ENCODE measurements at regions not wholly inside any gene's neighbourhood (a gene's known extent, or its start where the extent isn't known, plus 50 kb on each side); places are given as distances from the start of the nearest gene placed in this dataset.
"Not testable (repeated sequence)": the region's sequence is repeated elsewhere in the genome, so short reads cannot be mapped to it uniquely, and the experiment has no call there.

DNA sequence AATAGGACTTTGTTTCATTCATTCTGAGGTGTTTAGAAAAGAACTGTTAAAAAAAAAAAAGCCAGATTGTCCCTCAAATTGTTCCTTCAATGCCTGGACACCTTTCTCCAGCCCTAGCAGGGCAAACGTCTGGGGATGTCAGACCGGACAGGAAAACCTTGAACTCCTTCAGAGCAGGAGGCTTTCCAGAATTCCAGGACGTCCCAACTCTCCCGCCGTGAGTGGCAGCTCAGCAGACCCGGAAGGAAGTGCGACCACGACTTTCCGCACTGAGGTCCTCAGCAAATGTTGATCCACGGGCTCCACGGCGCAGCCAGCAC, 139.1 kb downstream of the DLL1 start:
- H3K27ac Mint-ChIP-seq, result peak overlapping the region in 7 of 10 donors; percentile 11 to 72 (median 49)
- POLR2A ChIA-PET, result interaction anchor here (0.7 to 2.2 kb wide), 2 partner anchors 61 to 63 kb away, joined by 3 to 9 read pairs; no protein-coding TSS in a partner anchor
- peaks cover 0 to 2% (median 0%) of the 10 kb centered on the region in 5 donors for H3K27me3 Mint-ChIP-seq
- H3K36me3 Mint-ChIP-seq, result no peaks in the 10 kb centered on the region
- H3K4me3 Mint-ChIP-seq, result peak overlapping the region in 4 of 10 donors; percentile 22 to 55 (median 50)
- H3K4me1 Mint-ChIP-seq, result peaks cover 43 to 64% (median 52%) of the 10 kb centered on the region in 4 donors
- no peak for ATAC-seq
- H3K9me3 Mint-ChIP-seq, result no peaks in the 10 kb centered on the region
- no peak for DNase-seq

DNA sequence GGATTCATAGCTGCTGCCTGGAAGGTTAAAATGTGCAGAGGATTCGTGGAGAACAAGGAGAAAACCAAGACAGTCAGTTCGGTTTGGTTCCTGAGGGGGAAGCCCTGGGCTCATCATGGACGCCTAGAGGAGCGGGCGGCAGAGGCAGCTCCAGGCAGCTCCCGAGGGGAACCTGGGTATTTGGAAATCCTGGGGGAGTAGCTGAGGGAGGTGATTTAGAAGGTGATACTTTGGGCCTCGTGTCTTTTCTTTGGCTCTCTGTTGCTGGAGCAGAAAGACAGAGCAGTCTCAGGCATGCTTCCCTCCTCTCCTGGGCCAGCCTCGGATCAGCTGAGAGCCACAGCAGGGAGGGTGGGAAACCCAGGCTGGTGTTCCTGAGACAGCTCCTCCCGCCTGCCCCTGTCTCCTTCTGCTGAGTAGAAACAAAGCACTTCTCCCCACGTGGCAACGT, 139.5 kb downstream of the DLL1 start:
- no peak for ATAC-seq
- H3K27me3 Mint-ChIP-seq, result peaks cover 0 to 2% (median 0%) of the 10 kb centered on the region in 5 donors
- peaks cover 47 to 68% (median 56%) of the 10 kb centered on the region in 4 donors for H3K4me1 Mint-ChIP-seq
- H3K4me3 Mint-ChIP-seq, result peak overlapping the region in 3 of 10 donors; percentile 48 to 55 (median 52)
- no peaks in the 10 kb centered on the region for H3K9me3 Mint-ChIP-seq
- DNase-seq, result no peak
- H3K27ac Mint-ChIP-seq, result peak overlapping the region in 6 of 10 donors; percentile 11 to 72 (median 44)
- H3K36me3 Mint-ChIP-seq, result no peaks in the 10 kb centered on the region
- POLR2A ChIA-PET, result interaction anchor here (2.2 kb wide), 1 partner anchor 63 kb away, joined by 9 read pairs; no protein-coding TSS in a partner anchor

GRCh38 chr6:170150590-170150945, 140.3 kb downstream of the DLL1 start:
- H3K4me1 Mint-ChIP-seq, result peaks cover 49 to 72% (median 61%) of the 10 kb centered on the region in 4 donors

GRCh38 chr6:170149681-170150589, 140.9 kb downstream of the DLL1 start:
- peaks cover 0 to 3% (median under 1%) of the 10 kb centered on the region in 9 donors for H3K9me3 Mint-ChIP-seq
- H3K36me3 Mint-ChIP-seq, result peaks cover 0 to under 1% (median 0%) of the 10 kb centered on the region in 3 donors
- ATAC-seq, result no peak
- no peak for DNase-seq
- peak overlapping the region in 8 of 10 donors; percentile 52 to 99 (median 93) for H3K27ac Mint-ChIP-seq
- H3K4me3 Mint-ChIP-seq, result peak overlapping the region in 7 of 10 donors; percentile 6 to 99 (median 62)
- POLR2A ChIA-PET, result interaction anchor here (0.7 to 4.8 kb wide), 2 partner anchors 61 to 448 kb away, joined by 3 to 77 read pairs; partner anchors contain the start of genes C6orf120 and WDR27
- H3K27me3 Mint-ChIP-seq, result peaks cover 0 to 2% (median 0%) of the 10 kb centered on the region in 5 donors
- H3K4me1 Mint-ChIP-seq, result peaks cover 53 to 78% (median 68%) of the 10 kb centered on the region in 4 donors

More at GRCh38 chr6:170150590-170150945, 140.3 kb downstream of the DLL1 start:
- ATAC-seq (no peak), DNase-seq (no peak)
- Mint-ChIP-seq H3K9me3 (peaks cover 0 to under 1% (median 0%) of the 10 kb centered on the region in 9 donors), H3K4me3 (peak overlapping the region in 3 of 10 donors; percentile 18 to 89 (median 29)), H3K27ac (peak overlapping the region in 6 of 10 donors; percentile 39 to 99 (median 50)), H3K36me3 (no peaks in the 10 kb centered on the region), H3K27me3 (peaks cover 0 to 2% (median 0%) of the 10 kb centered on the region in 5 donors)
- POLR2A ChIA-PET, result interaction anchor here (4.8 kb wide), 1 partner anchor 62 kb away, joined by 77 read pairs; no protein-coding TSS in a partner anchor

DNA sequence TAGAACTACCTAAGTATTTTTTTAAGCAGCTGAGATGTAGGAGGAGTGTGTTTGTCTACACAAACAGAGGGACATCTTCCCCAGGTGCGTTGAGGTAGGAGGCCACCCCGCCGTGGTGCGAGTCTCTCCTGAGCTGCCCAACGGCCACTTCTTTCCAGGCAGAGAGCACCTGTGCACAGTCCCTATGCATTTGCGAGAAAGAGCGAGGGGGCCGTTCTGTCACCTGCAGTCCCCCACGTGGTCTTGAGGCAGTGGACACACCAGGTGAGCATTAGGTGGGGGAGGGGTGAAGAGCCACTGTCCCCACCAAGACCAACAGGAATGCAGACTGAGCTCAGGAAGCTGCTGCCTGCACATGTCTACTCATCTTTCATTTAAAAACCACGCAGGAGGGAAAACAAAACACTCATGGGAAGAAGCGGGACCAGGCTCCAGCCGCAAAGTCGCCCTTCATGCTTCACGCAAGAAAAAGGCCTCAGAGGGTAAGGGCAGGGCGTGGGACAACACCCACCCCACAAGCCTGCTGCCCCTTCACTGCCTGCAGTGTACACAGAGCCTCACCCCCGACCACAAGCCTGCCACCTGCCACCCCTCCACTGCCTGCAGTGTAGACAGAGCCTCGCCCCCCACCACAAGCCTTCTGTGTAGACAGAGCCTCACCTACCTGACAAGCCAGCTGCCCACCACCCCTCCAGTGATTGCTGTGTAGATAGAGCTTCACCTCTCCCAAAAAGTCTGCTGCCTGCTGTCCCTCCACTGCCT, 142.0 kb downstream of the DLL1 start:
- H3K27me3 Mint-ChIP-seq, result peaks cover 0 to 2% (median 0%) of the 10 kb centered on the region in 5 donors
- peaks cover 0 to 11% (median 2%) of the 10 kb centered on the region in 9 donors for H3K9me3 Mint-ChIP-seq
- POLR2A ChIA-PET, result interaction anchor here (0.7 to 4.8 kb wide), 7 partner anchors 60 to 447 kb away, joined by 3 to 77 read pairs (median 6); partner anchors contain the start of genes C6orf120, DLL1, DYNLT2 and ERMARD
- DNase-seq (peak in 1 of 10 donors; percentile 56), ATAC-seq (no peak)
- H3K27ac Mint-ChIP-seq, result peak overlapping the region; percentile 79 to 99 (median 94)
- peaks cover 0 to 7% (median 0%) of the 10 kb centered on the region in 3 donors for H3K36me3 Mint-ChIP-seq
- H3K4me1 Mint-ChIP-seq, result peaks cover 59 to 83% (median 73%) of the 10 kb centered on the region in 4 donors
- peak overlapping the region; percentile 74 to 99 (median 86) for H3K4me3 Mint-ChIP-seq

- Mint-ChIP-seq H3K27ac (peak overlapping the region; percentile 83 to 99 (median 94)), H3K9me3 (peaks cover 0 to 11% (median 3%) of the 10 kb centered on the region in 9 donors)
- peak; percentile 86 to 88 for ATAC-seq
These were observed 142.8 kb downstream of the DLL1 start for GRCh38 chr6:170147832-170148708.

GRCh38 chr6:170147056-170147787, 143.7 kb downstream of the DLL1 start:
- Mint-ChIP-seq H3K4me1 (peaks cover 56 to 71% (median 66%) of the 10 kb centered on the region in 4 donors), H3K27ac (peak overlapping the region; percentile 83 to 99 (median 94)), H3K36me3 (peaks cover 0 to 7% (median 0%) of the 10 kb centered on the region in 3 donors), H3K4me3 (peak overlapping the region; percentile 74 to 99 (median 86)), H3K27me3 (no peaks in the 10 kb centered on the region), H3K9me3 (peaks cover 0 to 11% (median 3%) of the 10 kb centered on the region in 9 donors)
- POLR2A ChIA-PET, result interaction anchor here (0.6 to 4.8 kb wide), 9 partner anchors 15 to 396 kb away, joined by 3 to 77 read pairs (median 5); partner anchors contain the start of genes DLL1, DYNLT2 and ERMARD
- DNase-seq (peak in 1 of 10 donors; percentile 54), ATAC-seq (no peak)

More at GRCh38 chr6:170147832-170148708, 142.8 kb downstream of the DLL1 start:
- POLR2A ChIA-PET, result interaction anchor here (0.6 to 4.8 kb wide), 8 partner anchors 52 to 396 kb away, joined by 3 to 77 read pairs (median 5); partner anchors contain the start of genes DLL1, DYNLT2 and ERMARD
- H3K4me3 Mint-ChIP-seq, result peak overlapping the region; percentile 74 to 99 (median 86)
- H3K36me3 Mint-ChIP-seq, result peaks cover 0 to 7% (median 0%) of the 10 kb centered on the region in 3 donors
- peak; percentile 14 to 87 (median 68) for DNase-seq
- no peaks in the 10 kb centered on the region for H3K27me3 Mint-ChIP-seq
- H3K4me1 Mint-ChIP-seq, result peaks cover 59 to 80% (median 71%) of the 10 kb centered on the region in 4 donors

DNA sequence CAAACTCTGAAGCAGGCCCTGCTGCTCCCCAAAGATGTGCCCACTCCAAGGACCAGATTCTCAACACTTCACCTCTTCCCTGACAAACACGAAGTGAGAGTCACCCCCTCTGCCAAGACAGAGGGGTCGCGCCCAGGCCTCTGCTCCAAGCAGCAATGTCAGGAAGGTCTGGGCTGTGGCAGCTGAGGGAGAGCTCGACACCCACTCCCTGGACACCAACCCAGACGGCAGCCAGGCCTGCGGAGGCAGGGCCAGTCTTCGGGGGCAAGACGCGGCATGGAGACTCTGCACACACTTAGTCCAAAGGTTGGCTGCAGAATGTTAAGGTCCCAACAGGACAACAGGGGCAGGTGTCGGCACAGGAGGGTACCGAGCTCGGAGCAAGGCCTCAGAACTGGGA, 144.2 kb downstream of the DLL1 start:
- Mint-ChIP-seq H3K9me3 (peaks cover 0 to 11% (median 3%) of the 10 kb centered on the region in 9 donors), H3K27ac (peak overlapping the region; percentile 82 to 99 (median 94)), H3K27me3 (no peaks in the 10 kb centered on the region), H3K4me1 (peaks cover 55 to 66% (median 60%) of the 10 kb centered on the region in 4 donors), H3K36me3 (peaks cover 0 to 7% (median 0%) of the 10 kb centered on the region in 3 donors), H3K4me3 (peak overlapping the region in 9 of 10 donors; percentile 19 to 94 (median 82))
- no peak for ATAC-seq
- POLR2A ChIA-PET, result interaction anchor here (0.6 to 4.8 kb wide), 3 partner anchors 15 to 144 kb away, joined by 5 to 77 read pairs (median 18); partner anchors contain the start of gene DLL1
- peak in 2 of 10 donors; percentile 11 to 50 for DNase-seq

GRCh38 chr6:170146131-170146530, 144.7 kb downstream of the DLL1 start:
- H3K4me1 Mint-ChIP-seq, result peaks cover 51 to 63% (median 57%) of the 10 kb centered on the region in 4 donors

GRCh38 chr6:170145716-170146115, 145.2 kb downstream of the DLL1 start:
- peak in 1 of 2 donors; percentile 19 for ATAC-seq
- H3K36me3 Mint-ChIP-seq, H3K27me3 Mint-ChIP-seq: not testable (repeated sequence)
- peak overlapping the region; percentile 5 to 89 (median 81) for H3K27ac Mint-ChIP-seq
- H3K4me3 Mint-ChIP-seq, result peak overlapping the region in 6 of 10 donors; percentile 33 to 71 (median 54)
- H3K4me1 Mint-ChIP-seq, result peaks cover 51 to 61% (median 56%) of the 10 kb centered on the region in 4 donors
- peaks cover 0 to 11% (median 3%) of the 10 kb centered on the region in 9 donors for H3K9me3 Mint-ChIP-seq
- POLR2A ChIA-PET, result interaction anchor here (0.6 to 1.1 kb wide), 2 partner anchors 35 to 57 kb away, joined by 4 to 5 read pairs; no protein-coding TSS in a partner anchor
- peak in 3 of 10 donors; percentile 11 to 63 (median 45) for DNase-seq

More at GRCh38 chr6:170146131-170146530, 144.7 kb downstream of the DLL1 start:
- not testable (repeated sequence) for H3K36me3 Mint-ChIP-seq, H3K27me3 Mint-ChIP-seq, ATAC-seq
- DNase-seq, result peak in 1 of 10 donors; percentile 54
- POLR2A ChIA-PET, result interaction anchor here (2.8 to 4.8 kb wide), 2 partner anchors 57 to 145 kb away, joined by 18 to 77 read pairs; partner anchors contain the start of gene DLL1
- Mint-ChIP-seq H3K27ac (peak overlapping the region; percentile 82 to 99 (median 94)), H3K4me3 (peak overlapping the region in 6 of 10 donors; percentile 14 to 94 (median 80)), H3K9me3 (peaks cover 0 to 11% (median 3%) of the 10 kb centered on the region in 9 donors)

All from naive thymus-derived CD8-positive, alpha-beta T cell (primary cell).